ENCODE measurements at regions not wholly inside any gene's neighbourhood (a gene's known extent, or its start where the extent isn't known, plus 50 kb on each side); places are given as distances from the start of the nearest gene placed in this dataset.

DNA sequence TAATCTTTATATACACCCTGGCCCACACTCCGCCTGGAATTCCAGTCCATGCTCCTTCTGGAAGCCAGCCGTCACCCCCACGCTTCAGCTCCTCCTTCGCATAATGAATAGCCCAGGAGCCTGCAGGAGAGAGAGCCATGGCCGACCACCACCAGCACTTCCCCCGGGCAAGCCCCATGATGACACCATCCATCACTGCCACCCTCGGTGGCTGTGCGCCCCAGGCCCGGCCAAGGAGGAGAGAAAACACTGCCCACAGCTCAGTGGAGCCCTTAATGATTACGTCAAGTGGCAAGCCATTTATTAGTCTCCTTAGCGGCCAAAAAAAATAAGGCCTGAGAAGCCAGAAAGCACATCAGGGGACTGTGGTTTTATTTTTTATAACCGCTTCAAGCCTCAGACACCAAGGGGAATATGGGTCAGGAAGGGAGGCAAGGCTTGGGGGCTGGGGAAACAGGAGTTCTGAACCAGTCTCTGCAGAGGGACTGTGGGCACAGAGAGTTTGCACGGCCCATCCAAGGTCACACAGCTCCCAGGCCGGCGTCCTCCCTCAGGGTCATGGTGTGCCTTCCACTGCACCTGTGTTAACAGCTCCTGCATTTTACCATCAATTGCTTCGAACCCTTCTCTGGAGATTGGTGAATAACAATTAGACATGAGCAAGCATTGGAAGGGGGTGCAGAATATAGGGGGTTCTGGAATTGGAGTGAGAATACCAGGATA lies 134.3 kb downstream of the MN1 start:
- TF ChIP-seq, protein P1, sequence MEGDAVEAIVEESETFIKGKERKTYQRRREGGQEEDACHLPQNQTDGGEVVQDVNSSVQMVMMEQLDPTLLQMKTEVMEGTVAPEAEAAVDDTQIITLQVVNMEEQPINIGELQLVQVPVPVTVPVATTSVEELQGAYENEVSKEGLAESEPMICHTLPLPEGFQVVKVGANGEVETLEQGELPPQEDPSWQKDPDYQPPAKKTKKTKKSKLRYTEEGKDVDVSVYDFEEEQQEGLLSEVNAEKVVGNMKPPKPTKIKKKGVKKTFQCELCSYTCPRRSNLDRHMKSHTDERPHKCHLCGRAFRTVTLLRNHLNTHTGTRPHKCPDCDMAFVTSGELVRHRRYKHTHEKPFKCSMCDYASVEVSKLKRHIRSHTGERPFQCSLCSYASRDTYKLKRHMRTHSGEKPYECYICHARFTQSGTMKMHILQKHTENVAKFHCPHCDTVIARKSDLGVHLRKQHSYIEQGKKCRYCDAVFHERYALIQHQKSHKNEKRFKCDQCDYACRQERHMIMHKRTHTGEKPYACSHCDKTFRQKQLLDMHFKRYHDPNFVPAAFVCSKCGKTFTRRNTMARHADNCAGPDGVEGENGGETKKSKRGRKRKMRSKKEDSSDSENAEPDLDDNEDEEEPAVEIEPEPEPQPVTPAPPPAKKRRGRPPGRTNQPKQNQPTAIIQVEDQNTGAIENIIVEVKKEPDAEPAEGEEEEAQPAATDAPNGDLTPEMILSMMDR (IDR thresholded peaks at IDR 0.05; ENCODE audit: insufficient read depth, low read depth, low read length): no peak
- no peak for DNase-seq (ENCODE audit: low read depth)
- no peak overlapping the region for H3K4me3 ChIP-seq (ENCODE audit: low read depth, low read length)

DNA sequence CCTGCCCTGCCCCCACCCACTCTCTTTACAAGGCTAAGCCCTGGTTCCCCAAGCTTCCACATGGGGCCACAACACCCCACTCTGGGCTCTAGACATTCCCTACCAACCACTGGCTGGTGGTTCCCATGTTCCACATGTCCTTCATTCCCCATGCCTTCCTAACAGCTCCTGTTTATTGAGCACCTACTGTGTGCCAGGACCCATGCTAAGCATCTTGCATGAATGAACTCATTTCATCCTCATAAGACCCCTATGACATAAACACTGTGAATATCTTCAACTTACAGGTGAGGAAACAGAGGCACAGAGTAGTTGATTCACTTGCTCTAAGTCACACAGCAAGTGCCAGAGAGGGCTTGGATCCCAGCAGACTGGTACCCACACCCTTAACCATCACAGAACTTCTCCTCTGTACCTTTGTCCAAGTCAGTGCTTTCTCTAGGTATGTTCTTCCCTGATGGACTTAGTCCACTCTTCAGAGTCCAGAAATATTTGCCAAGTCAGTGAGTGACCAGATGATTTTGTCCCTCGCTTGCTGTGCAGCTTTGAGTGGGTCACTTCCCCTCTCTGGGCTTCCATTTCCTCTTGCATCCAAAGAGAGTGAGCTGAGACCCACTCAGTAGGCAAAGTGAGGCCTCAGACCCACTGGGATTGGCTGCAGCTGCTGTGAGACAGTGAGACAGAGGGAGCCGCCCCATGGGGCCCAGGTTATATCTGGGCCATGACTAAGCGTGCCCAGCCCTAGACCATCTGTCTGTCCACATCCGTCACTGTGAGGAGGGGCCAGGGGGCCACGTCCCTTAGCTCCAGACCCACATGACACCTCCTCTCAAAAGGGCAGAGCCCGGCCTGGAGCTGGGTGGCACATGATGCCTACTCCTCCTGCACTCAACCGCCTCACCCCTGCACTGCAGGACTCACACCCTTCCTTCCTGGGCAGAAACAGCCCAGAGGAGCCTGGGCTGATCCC lies 132.4 kb downstream of the MN1 start:
- peak; percentile 92 for DNase-seq (ENCODE audit: low read depth)
- TF ChIP-seq, protein P1 (IDR thresholded peaks at IDR 0.05; ENCODE audit: insufficient read depth, low read depth, low read length): no peak
- no peak overlapping the region for H3K4me3 ChIP-seq (ENCODE audit: low read depth, low read length)

DNA sequence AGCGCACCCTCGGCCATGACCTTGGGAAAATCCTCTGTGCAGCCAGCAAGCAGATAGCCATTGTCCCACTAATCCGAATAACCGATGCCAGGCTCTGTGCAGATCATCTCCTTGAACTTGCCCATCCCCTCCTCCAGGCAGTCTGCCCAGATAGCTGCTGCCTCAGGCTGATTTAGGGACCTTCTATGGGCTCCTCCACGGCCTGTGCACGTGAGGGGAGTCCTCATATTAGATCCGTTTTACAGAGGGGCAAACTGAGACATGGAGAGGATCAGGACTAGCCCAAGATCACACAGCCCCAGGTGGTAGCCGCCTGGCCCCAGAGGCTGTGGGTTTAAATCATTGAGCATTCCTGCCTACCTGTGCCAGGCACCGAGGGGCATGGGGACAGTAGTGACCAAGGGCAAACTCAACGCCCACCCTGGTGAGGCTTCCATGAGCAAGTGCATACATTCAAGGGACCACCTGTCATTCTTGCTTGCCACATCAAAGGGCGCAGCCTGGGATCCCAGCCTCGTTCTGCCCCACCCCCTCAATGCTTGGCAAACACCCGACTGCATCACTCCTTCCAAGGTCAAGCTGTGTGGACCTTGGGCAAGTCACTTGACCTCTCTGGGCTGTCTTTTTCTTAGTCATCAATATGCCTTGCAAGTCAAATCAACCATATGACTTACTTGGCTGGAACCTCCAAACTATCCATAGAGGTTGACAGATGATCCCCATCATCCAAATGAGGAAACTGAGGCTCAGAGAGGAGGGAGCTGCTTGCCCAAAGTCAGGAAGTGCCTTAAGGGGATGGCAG lies 131.6 kb downstream of the MN1 start:
- H3K4me3 ChIP-seq (ENCODE audit: low read depth, low read length): no peak overlapping the region
- DNase-seq (ENCODE audit: low read depth): no peak
- TF ChIP-seq, protein P1 (IDR thresholded peaks at IDR 0.05; ENCODE audit: insufficient read depth, low read depth, low read length): no peak

DNA sequence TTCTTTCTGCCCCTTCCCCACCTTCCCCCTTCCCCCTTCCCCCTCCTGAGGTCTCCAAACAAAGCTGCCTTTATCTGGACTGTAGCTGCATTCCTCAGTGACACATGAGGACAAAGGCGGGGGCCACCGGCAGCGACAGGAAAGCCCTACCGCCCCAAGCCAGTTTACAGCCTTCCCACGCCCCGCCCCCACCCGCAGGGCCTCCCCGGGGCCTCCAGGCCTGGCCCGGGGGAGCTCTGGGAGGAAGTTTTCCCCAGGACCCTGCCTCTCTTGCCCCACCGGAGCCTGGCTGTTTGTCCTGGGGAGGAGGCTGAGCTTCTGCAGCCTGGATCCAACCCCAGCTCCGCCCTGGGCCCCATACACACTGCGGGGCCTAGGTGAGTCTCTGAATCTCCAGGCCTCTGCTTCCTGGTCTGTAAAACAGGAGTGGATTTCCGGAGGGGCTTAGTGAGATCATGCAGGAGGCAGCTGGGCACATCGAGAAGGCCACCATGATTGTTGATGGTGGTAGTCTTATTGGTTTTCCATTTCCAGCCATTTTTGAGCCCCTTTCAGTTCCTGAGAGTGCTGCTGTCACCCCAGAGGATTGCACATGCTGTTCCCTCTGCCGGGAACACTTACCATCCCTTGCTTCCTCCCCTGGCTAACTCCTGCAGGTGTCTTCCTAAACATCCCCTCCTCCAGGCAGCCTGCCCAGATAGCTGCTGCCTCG lies 130.7 kb downstream of the MN1 start:
- DNase-seq (ENCODE audit: low read depth): no peak
- H3K4me3 ChIP-seq (ENCODE audit: low read depth, low read length): no peak overlapping the region
- TF ChIP-seq, protein P1 (IDR thresholded peaks at IDR 0.05; ENCODE audit: insufficient read depth, low read depth, low read length): no peak

DNA sequence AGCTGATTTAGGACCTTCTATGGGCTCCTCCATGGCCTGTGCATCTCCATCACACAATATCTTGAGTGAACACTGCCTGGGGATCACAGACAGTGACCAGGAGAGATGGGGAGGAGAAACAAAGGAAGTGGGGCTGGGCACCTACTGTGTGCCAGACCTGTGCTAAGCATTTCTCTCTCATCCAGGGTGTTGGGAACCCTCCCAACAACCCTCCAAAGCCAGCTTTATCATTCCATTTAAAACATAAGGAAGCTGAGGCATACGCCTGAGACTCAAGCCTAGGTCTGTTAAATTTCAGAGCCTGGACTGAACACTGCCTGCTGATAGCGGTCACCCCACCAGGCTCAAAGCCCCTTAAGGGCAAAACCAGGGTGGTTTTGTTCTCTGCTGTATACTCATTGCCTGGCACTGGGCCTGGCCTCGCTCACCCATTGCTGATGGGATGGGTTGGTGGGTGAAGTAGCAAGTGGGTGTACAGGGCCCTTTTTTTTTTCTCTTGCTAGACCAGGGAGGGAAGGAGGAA lies 130.1 kb downstream of the MN1 start:
- DNase-seq (ENCODE audit: low read depth): peak; percentile 39
- H3K4me3 ChIP-seq (ENCODE audit: low read depth, low read length): no peak overlapping the region
- TF ChIP-seq, protein P1 (IDR thresholded peaks at IDR 0.05; ENCODE audit: insufficient read depth, low read depth, low read length): no peak

All from fibroblast of villous mesenchyme (primary cell).